ENCODE measurements at regions not wholly inside any gene's neighbourhood (a gene's known extent, or its start where the extent isn't known, plus 50 kb on each side); places are given as distances from the start of the nearest gene placed in this dataset.
A peak's percentile ranks its signal among the peaks of the same experiment; 100 is the strongest.

- no peak overlapping the region for H2AK5ac ChIP-seq (ENCODE audit: low read depth, low read length)
- H3K56ac ChIP-seq (replicated peaks; ENCODE audit: insufficient read length, low read depth, low read length), result no peak overlapping the region
- H3K23me2 ChIP-seq (ENCODE audit: low read depth, low read length), result peaks cover 1% of the 10 kb centered on the region; the same call in 1 of the 2 replicates
- H4K20me1 ChIP-seq (replicated peaks in 1 of 2; ENCODE audit: control insufficient read depth in 1 of 2, insufficient read depth in 2 of 2, low read length in 2 of 2), result no peaks in the 10 kb centered on the region
- no peak overlapping the region for H3K14ac ChIP-seq (ENCODE audit: insufficient read length)
- FAIRE-seq, result no peak
- no peak overlapping the region for H3K18ac ChIP-seq (ENCODE audit: extremely low read depth, low read length)
- no peaks in the 10 kb centered on the region for H3K27me3 ChIP-seq (replicated peaks in 1 of 4; ENCODE audit: control insufficient read depth in 3 of 4, extremely low read depth in 1 of 4, insufficient read depth in 3 of 4, low read length in 3 of 4)
- no peak overlapping the region for H3K4ac ChIP-seq (replicated peaks; ENCODE audit: insufficient read length, low read depth, low read length)
- TF ChIP-seq SAP30 (IDR thresholded peaks at IDR 0.05; ENCODE audit: insufficient read depth, insufficient replicate concordance, low read length), result no peak
- peak; percentile 45; the same call in 1 of the 2 replicates for TF ChIP-seq E2F6 (IDR thresholded peaks at IDR 0.05)
- no peak for TF ChIP-seq CTCF (IDR thresholded peaks at IDR 0.05; ENCODE audit: control extremely low read depth in 1 of 3, insufficient read depth in 1 of 3, low read depth in 1 of 3, low read length in 3 of 3)
- 0 out of 2 replicates have a peak, but pooled peaks have one; percentile 15 for TF ChIP-seq MAX (IDR thresholded peaks at IDR 0.05)
- TF ChIP-seq TAF7 (optimal IDR thresholded peaks at IDR 0.05; ENCODE audit: borderline replicate concordance, low read depth, low read length), result no peak
- no peak overlapping the region for H3K27ac ChIP-seq (ENCODE audit: low read depth, low read length)
- ChIA-PET CTCF (ENCODE audit: partially characterized antibody) (interaction anchor here (1.0 to 1.2 kb wide), 2 partner anchors 12 to 436 kb away, joined by 3 read pairs; no protein-coding TSS in a partner anchor), POLR2A (ENCODE audit: partially characterized antibody) (no interaction called here)
- H3K4me2 ChIP-seq (ENCODE audit: insufficient read depth in 1 of 2, low read depth in 2 of 2, low read length in 2 of 2), result no peak overlapping the region
- no peak overlapping the region for H4K5ac ChIP-seq (ENCODE audit: insufficient read length, low read depth, low read length)
- H2BK20ac ChIP-seq (ENCODE audit: low read length), result no peak overlapping the region
- H2BK12ac ChIP-seq (ENCODE audit: low read depth, low read length), result no peak overlapping the region
- DNase-seq (ENCODE audit: low read depth in 1 of 2, low spot score in 2 of 2), result no peak
- no peaks in the 10 kb centered on the region for H3K79me1 ChIP-seq (ENCODE audit: low read depth, low read length)
- H3K9me3 ChIP-seq (ENCODE audit: insufficient read depth in 2 of 2, low read depth in 1 of 2, low read length in 1 of 2), result no peaks in the 10 kb centered on the region
- H4K8ac ChIP-seq (ENCODE audit: extremely low read depth, insufficient read depth, low read length), result no peak overlapping the region
- H2BK120ac ChIP-seq (replicated peaks; ENCODE audit: low read depth, low read length), result no peak overlapping the region
- no peaks in the 10 kb centered on the region for H3K79me2 ChIP-seq (ENCODE audit: control insufficient read depth in 1 of 2, insufficient read depth in 2 of 2, low read length in 2 of 2)
- no peaks in the 10 kb centered on the region for H3K36me3 ChIP-seq (ENCODE audit: control insufficient read depth in 2 of 4, insufficient read depth in 4 of 4, low read length in 3 of 4)
- H3K9ac ChIP-seq (replicated peaks in 1 of 4; ENCODE audit: extremely low read depth in 1 of 4, low read depth in 3 of 4, low read length in 3 of 4), result no peak overlapping the region
- H3K4me3 ChIP-seq (ENCODE audit: extremely low read depth in 1 of 4, insufficient read depth in 2 of 4, low read depth in 3 of 4, low read length in 4 of 4), result no peak overlapping the region
- no peak overlapping the region for H4K91ac ChIP-seq (replicated peaks; ENCODE audit: insufficient read length, low read length)
- no peak overlapping the region for H2BK15ac ChIP-seq (ENCODE audit: low read length)
- no peak overlapping the region for H2BK5ac ChIP-seq (ENCODE audit: low read depth, low read length)
- peaks cover 0 to 12% (median 6%) of the 10 kb centered on the region in 4 experiments; a peak in 4 of 7 replicates for H3K4me1 ChIP-seq (replicated peaks in 1 of 4; ENCODE audit: control insufficient read depth in 3 of 4, insufficient read depth in 4 of 4, low read length in 3 of 4)
- H2AFZ ChIP-seq (ENCODE audit: low read length), result no peak overlapping the region
- WGBS, 2 experiments (ENCODE audit: extremely low coverage in 1 of 2, insufficient coverage in 1 of 2, insufficient read length in 1 of 2, insufficient replicate concordance in 2 of 2, low coverage in 1 of 2, low lambda C conversion rate in 2 of 2, missing lambda C conversion rate in 1 of 2), result 80% methylated on average over 13 of the region's 13 CpGs; no CpG with 5 or more reads in 1 of the 2 experiments
- no peak overlapping the region for H3K23ac ChIP-seq (ENCODE audit: insufficient read length)
Observed at GRCh38 chr2:2694746-2695145, 363.7 kb upstream of the MYT1L start.

All from H1 (cell line).